ENCODE measurements at regions not wholly inside any gene's neighbourhood (a gene's known extent, or its start where the extent isn't known, plus 50 kb on each side); places are given as distances from the start of the nearest gene placed in this dataset.

- no peak for TF ChIP-seq EZH2phosphoT487 (IDR thresholded peaks at IDR 0.05; ENCODE audit: borderline replicate concordance, low read depth, low read length)
- no peak for TF ChIP-seq CTCF (conservative IDR thresholded peaks at IDR 0.05; ENCODE audit: low read length)
Measured at GRCh38 chr2:208618220-208618619, 211.6 kb downstream of the PTH2R start.
